ENCODE measurements at regions not wholly inside any gene's neighbourhood (a gene's known extent, or its start where the extent isn't known, plus 50 kb on each side); places are given as distances from the start of the nearest gene placed in this dataset.

DNA sequence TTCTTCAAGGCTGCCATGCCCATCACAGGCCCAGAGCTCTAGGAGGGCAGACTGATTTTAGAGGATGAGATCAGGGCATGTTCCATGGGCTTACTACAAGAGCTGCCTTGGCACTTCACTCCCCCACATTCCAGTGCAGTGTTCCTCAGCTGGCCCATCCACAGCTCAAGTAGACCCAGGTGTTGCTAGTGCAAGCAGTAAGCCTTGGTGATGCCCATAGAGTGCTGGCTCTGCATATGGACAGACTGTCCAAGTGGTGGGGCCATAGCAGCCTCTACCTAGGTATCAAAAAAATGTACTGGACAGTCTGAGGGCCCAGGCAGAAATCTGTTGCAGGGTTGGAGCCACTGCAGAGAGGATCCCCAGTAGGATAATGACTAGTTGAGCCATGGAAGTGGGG lies 366.6 kb downstream of the FGF10 start:
- Histone ChIP-seq H3F3A (ENCODE audit: low read depth) (no peaks in the 10 kb centered on the region), H3K9ac (no peak overlapping the region), H3K36me3 (no peaks in the 10 kb centered on the region), H4K20me1 (ENCODE audit: low read depth) (no peaks in the 10 kb centered on the region), H3K9me3 (ENCODE audit: low read depth) (no peaks in the 10 kb centered on the region), H3K4me3 (no peak overlapping the region), H3K27ac (no peak overlapping the region), H3K4me1 (no peaks in the 10 kb centered on the region), H3K4me2 (no peak overlapping the region), H2AFZ (replicated peaks) (no peak overlapping the region), H3K27me3 (no peaks in the 10 kb centered on the region), H3K79me2 (ENCODE audit: low read depth) (no peaks in the 10 kb centered on the region)
- Mint-ChIP-seq H3K27me3 (ENCODE audit: insufficient read depth, low read depth) (peaks cover 2% of the 10 kb centered on the region), H3K4me3 (no peak overlapping the region), H3K4me1 (no peaks in the 10 kb centered on the region), H3K27ac (no peak overlapping the region), H3K36me3 (no peaks in the 10 kb centered on the region), H3K9me3 (peaks cover 4% of the 10 kb centered on the region)
- DNase-seq (ENCODE audit: low spot score): no peak
- TF ChIP-seq EZH2 (IDR thresholded peaks at IDR 0.05): no peak
- TF ChIP-seq, protein P1, sequence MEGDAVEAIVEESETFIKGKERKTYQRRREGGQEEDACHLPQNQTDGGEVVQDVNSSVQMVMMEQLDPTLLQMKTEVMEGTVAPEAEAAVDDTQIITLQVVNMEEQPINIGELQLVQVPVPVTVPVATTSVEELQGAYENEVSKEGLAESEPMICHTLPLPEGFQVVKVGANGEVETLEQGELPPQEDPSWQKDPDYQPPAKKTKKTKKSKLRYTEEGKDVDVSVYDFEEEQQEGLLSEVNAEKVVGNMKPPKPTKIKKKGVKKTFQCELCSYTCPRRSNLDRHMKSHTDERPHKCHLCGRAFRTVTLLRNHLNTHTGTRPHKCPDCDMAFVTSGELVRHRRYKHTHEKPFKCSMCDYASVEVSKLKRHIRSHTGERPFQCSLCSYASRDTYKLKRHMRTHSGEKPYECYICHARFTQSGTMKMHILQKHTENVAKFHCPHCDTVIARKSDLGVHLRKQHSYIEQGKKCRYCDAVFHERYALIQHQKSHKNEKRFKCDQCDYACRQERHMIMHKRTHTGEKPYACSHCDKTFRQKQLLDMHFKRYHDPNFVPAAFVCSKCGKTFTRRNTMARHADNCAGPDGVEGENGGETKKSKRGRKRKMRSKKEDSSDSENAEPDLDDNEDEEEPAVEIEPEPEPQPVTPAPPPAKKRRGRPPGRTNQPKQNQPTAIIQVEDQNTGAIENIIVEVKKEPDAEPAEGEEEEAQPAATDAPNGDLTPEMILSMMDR (IDR thresholded peaks at IDR 0.05): no peak
- TF ChIP-seq EZH2phosphoT487 (IDR thresholded peaks at IDR 0.05): no peak

DNA sequence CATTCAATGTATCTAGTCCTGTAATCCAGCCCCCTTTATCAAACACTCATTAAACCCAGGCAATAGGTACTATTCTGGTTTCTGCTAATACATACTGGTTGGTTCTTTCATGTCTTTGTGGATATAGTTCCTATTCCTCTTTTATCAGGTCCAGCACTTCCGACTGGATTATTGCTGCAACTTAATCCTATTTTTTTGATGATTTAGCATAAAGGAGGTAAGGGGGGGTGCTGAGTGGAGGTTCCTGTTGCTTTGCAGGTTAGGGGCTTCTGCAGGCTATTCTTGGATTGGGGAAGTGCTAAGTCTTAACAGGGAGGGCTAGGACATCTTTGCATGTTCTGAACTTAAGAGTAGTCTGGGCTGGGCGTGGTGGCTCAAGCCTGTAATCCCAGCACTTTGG lies 377.7 kb downstream of the FGF10 start:
- Histone ChIP-seq H3K4me2 (no peak overlapping the region), H3K27ac (no peak overlapping the region), H3K9ac (no peak overlapping the region), H3K9me3 (ENCODE audit: low read depth) (no peaks in the 10 kb centered on the region), H3K36me3 (no peaks in the 10 kb centered on the region), H3K4me1 (no peaks in the 10 kb centered on the region), H3F3A (ENCODE audit: low read depth) (no peaks in the 10 kb centered on the region), H3K79me2 (ENCODE audit: low read depth) (no peaks in the 10 kb centered on the region), H3K4me3 (no peak overlapping the region), H2AFZ (replicated peaks) (no peak overlapping the region), H3K27me3 (no peaks in the 10 kb centered on the region), H4K20me1 (ENCODE audit: low read depth) (no peaks in the 10 kb centered on the region)
- Mint-ChIP-seq H3K4me3 (no peak overlapping the region), H3K9me3 (peaks cover 14% of the 10 kb centered on the region), H3K27me3 (ENCODE audit: insufficient read depth, low read depth) (peaks cover 2% of the 10 kb centered on the region), H3K4me1 (no peaks in the 10 kb centered on the region), H3K27ac (no peak overlapping the region), H3K36me3 (no peaks in the 10 kb centered on the region)
- TF ChIP-seq EZH2 (IDR thresholded peaks at IDR 0.05) (no peak), EZH2phosphoT487 (IDR thresholded peaks at IDR 0.05) (no peak)
- TF ChIP-seq, protein P1 (IDR thresholded peaks at IDR 0.05): no peak
- no peak for DNase-seq (ENCODE audit: low spot score)

DNA sequence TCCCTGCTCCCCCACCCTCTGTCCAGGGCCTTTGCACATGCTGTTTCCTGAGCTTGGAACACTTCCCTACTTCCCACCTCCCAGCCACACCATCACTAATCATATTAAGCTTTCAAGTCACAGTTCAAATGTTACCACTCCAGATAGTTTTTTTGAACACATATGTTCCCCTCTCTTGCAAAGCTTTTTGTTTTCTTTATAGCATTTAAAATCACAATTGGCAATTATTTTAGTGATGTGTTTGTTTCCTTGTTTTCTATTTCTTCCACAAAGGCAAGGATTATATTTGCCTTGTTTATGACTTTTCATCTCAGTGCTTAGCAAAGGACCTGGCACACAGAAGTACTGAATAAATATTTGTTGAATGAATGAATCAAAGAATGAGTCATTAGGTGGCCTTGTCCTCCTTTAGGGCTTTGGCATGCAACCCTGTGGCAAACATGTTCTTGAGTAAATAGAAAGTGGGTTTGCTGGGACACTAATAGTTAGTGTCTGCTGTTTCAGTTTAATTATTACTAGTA lies 386.8 kb downstream of the FGF10 start:
- Mint-ChIP-seq H3K9me3 (peaks cover 7% of the 10 kb centered on the region), H3K27ac (no peak overlapping the region)
- TF ChIP-seq EZH2phosphoT487 (IDR thresholded peaks at IDR 0.05): no peak
- TF ChIP-seq, protein P1 (IDR thresholded peaks at IDR 0.05): no peak
- no peak for TF ChIP-seq EZH2 (IDR thresholded peaks at IDR 0.05)

More for the DNA sequence above, 386.8 kb downstream of the FGF10 start:
- Histone ChIP-seq H2AFZ (replicated peaks) (no peak overlapping the region), H3K79me2 (ENCODE audit: low read depth) (no peaks in the 10 kb centered on the region), H3K9ac (no peak overlapping the region), H4K20me1 (ENCODE audit: low read depth) (no peaks in the 10 kb centered on the region), H3K36me3 (no peaks in the 10 kb centered on the region), H3K9me3 (ENCODE audit: low read depth) (no peaks in the 10 kb centered on the region), H3K4me3 (no peak overlapping the region), H3K4me2 (no peak overlapping the region), H3K27ac (no peak overlapping the region), H3K27me3 (no peaks in the 10 kb centered on the region), H3F3A (ENCODE audit: low read depth) (peaks cover 6% of the 10 kb centered on the region), H3K4me1 (peaks cover 26% of the 10 kb centered on the region)
- Mint-ChIP-seq H3K4me1 (peaks cover 13% of the 10 kb centered on the region), H3K4me3 (no peak overlapping the region), H3K27me3 (ENCODE audit: insufficient read depth, low read depth) (no peaks in the 10 kb centered on the region), H3K36me3 (no peaks in the 10 kb centered on the region)
- no peak for DNase-seq (ENCODE audit: low spot score)

Data from neural progenitor cell (in vitro differentiated cells).